IMR-90 (cell line): ENCODE measurements at regions not wholly inside any gene's neighbourhood (a gene's known extent, or its start where the extent isn't known, plus 50 kb on each side); places are given as distances from the start of the nearest gene placed in this dataset.

Experiments used
- ATAC-seq: fragments of 200-7000 bp; cut with Tn5 transposase; 2 replicates; pipeline ENCODE4 v1.9.1; 2020; ENCODE audit warnings: low read depth, mild to moderate bottlenecking, moderate library complexity
- BruUV-seq: library from RNA; stranded (reverse); fragments of 400-500 nt; replicated peaks from 2 replicates; lab custom pipeline; 2021; lab: Mats Ljungman, UMichigan
- CTCF ChIA-PET: fragments of 300-600 bp; formaldehyde crosslinking; extraction: SDS; loops from one replicate; lab custom pipeline; 2021; ENCODE audit warnings: antibody characterized with exemption; lab: Yijun Ruan, JAX
- POLR2A ChIA-PET: fragments of 300-600 bp; sonication (Branson Sonifier 250); formaldehyde crosslinking; loops from one replicate; lab custom pipeline; 2022; ENCODE audit warnings: antibody characterized with exemption; ENCODE audit not compliant: unreplicated experiment; lab: Charles Lee
- DNase-seq: peaks from one replicate; pipeline ENCODE4 v3.0.0; 2013
- H2AFZ ChIP-seq: replicated peaks from 2 replicates; pipeline ENCODE3; 2013; ENCODE audit warnings: low read length, mild to moderate bottlenecking; ENCODE audit not compliant: poor library complexity
- H2AK5ac ChIP-seq: 2 replicates; pipeline ENCODE4 v1.6.1; 2013; ENCODE audit warnings: low read depth, low read length, inconsistent platforms
- H2AK9ac ChIP-seq: replicated peaks from 2 replicates; pipeline ENCODE3; 2013; ENCODE audit warnings: mild to moderate bottlenecking, low read depth, low read length, moderate library complexity; ENCODE audit not compliant: poor library complexity
- H2BK120ac ChIP-seq: 2 replicates; pipeline ENCODE4 v1.6.1; 2013; ENCODE audit warnings: low read depth, low read length, inconsistent platforms
- H2BK15ac ChIP-seq: 3 replicates; pipeline ENCODE4 v1.6.1; 2013; ENCODE audit warnings: low read depth, low read length, inconsistent platforms
- H2BK20ac ChIP-seq: 2 replicates; pipeline ENCODE4 v1.6.1; 2013; ENCODE audit warnings: low read depth, mild to moderate bottlenecking, inconsistent platforms, low read length, moderate library complexity
- H2BK5ac ChIP-seq: 2 replicates; pipeline ENCODE4 v1.6.1; 2013; ENCODE audit warnings: mild to moderate bottlenecking, low read depth, low read length, inconsistent platforms; ENCODE audit not compliant: poor library complexity, severe bottlenecking
- H3K14ac ChIP-seq: replicated peaks from 2 replicates; pipeline ENCODE4 v1.6.1; 2013; ENCODE audit warnings: low read depth, low read length, inconsistent platforms
- H3K18ac ChIP-seq: 2 replicates; pipeline ENCODE4 v1.6.1; 2013; ENCODE audit warnings: low read depth, low read length, control low read depth
- H3K23ac ChIP-seq: 2 replicates; pipeline ENCODE4 v1.6.1; 2013; ENCODE audit warnings: low read depth, low read length, inconsistent platforms
- H3K27ac ChIP-seq: 2 replicates; pipeline ENCODE4 v1.5.1; 2013; ENCODE audit warnings: mild to moderate bottlenecking, control low read depth, low read length; ENCODE audit not compliant: insufficient read depth
- H3K27me3 ChIP-seq: 2 replicates; pipeline ENCODE4 v1.6.1; 2013; ENCODE audit warnings: low read length; ENCODE audit not compliant: control insufficient read depth, insufficient read depth
- H3K36me3 ChIP-seq: 2 replicates; pipeline ENCODE4 v1.6.1; 2013; ENCODE audit warnings: low read length, mixed read lengths; ENCODE audit not compliant: control insufficient read depth, insufficient read depth
- H3K4ac ChIP-seq: 2 replicates; pipeline ENCODE4 v1.6.1; 2013; ENCODE audit warnings: low read depth, low read length, inconsistent platforms
- H3K4me1 ChIP-seq: 2 replicates; pipeline ENCODE4 v1.6.1; 2013; ENCODE audit warnings: low read length, mixed read lengths; ENCODE audit not compliant: control insufficient read depth, insufficient read depth
- H3K4me2 ChIP-seq: 2 replicates; pipeline ENCODE4 v1.6.1; 2013; ENCODE audit warnings: low read depth, mild to moderate bottlenecking, control low read depth, low read length, moderate library complexity
- H3K4me3 ChIP-seq: 2 replicates; pipeline ENCODE4 v1.5.1; 2013; ENCODE audit warnings: low read depth, mild to moderate bottlenecking, control low read depth, low read length, moderate library complexity; ENCODE audit not compliant: insufficient read depth
- H3K56ac ChIP-seq: 2 replicates; pipeline ENCODE4 v1.6.1; 2013; ENCODE audit warnings: low read length, inconsistent platforms; ENCODE audit not compliant: insufficient read depth; ENCODE audit errors: extremely low read depth
- H3K79me1 ChIP-seq, 2 experiments: 2 replicates each; pipeline ENCODE4 v1.6.1; 2013; ENCODE audit warnings: low read length in 2 of 2, inconsistent platforms in 1 of 2, low read depth in 1 of 2
- H3K9ac ChIP-seq: 2 replicates; pipeline ENCODE4 v1.6.1; 2013; ENCODE audit warnings: low read depth, low read length, control low read depth
- H3K9me1 ChIP-seq: 2 replicates; pipeline ENCODE4 v1.6.1; 2013; ENCODE audit warnings: low read length, inconsistent platforms; ENCODE audit not compliant: insufficient read depth
- H3K9me3 ChIP-seq: 2 replicates; pipeline ENCODE4 v1.6.1; 2013; ENCODE audit warnings: low read length; ENCODE audit not compliant: control insufficient read depth, insufficient read depth
- H4K20me1 ChIP-seq: 2 replicates; pipeline ENCODE4 v1.6.1; 2013; ENCODE audit warnings: low read length, inconsistent platforms; ENCODE audit not compliant: insufficient read depth
- H4K5ac ChIP-seq: 2 replicates; pipeline ENCODE4 v1.6.1; 2013; ENCODE audit warnings: mild to moderate bottlenecking, low read depth, low read length, control low read depth
- H4K8ac ChIP-seq, 2 experiments: 2 replicates each; pipeline ENCODE4 v1.6.1; 2013; ENCODE audit warnings: low read depth in 2 of 2, low read length in 2 of 2, control low read depth in 1 of 2, inconsistent platforms in 1 of 2
- H4K91ac ChIP-seq: 2 replicates; pipeline ENCODE4 v1.6.1; 2013; ENCODE audit warnings: low read depth, low read length, inconsistent platforms; ENCODE audit not compliant: insufficient read depth
- BHLHE40 ChIP-seq: fragments of 150-350 bp; IDR thresholded peaks from 2 replicates; pipeline ENCODE4 v1.6.1; 2016; ENCODE audit warnings: mild to moderate bottlenecking, low read depth, low read length
- CEBPB ChIP-seq: IDR thresholded peaks from 2 replicates; pipeline ENCODE4 v1.6.1; 2012; ENCODE audit warnings: low read depth, low read length, improper control_type of control experiment
- CHD1 ChIP-seq: IDR thresholded peaks from 2 replicates; pipeline ENCODE4 v1.6.1; 2012; ENCODE audit warnings: low read depth, low read length, improper control_type of control experiment
- CTCF ChIP-seq: conservative IDR thresholded peaks from 2 replicates; pipeline ENCODE4 v1.5.1; 2012; ENCODE audit warnings: mild to moderate bottlenecking, low read depth, low read length, improper control_type of control experiment
- FOS ChIP-seq: fragments of 150-350 bp; IDR thresholded peaks from 2 replicates; pipeline ENCODE4 v1.6.1; 2016; ENCODE audit warnings: low read depth, low read length
- MAFK ChIP-seq: IDR thresholded peaks from 2 replicates; pipeline ENCODE4 v1.6.1; 2012; ENCODE audit warnings: low read depth, low read length, improper control_type of control experiment
- MAZ ChIP-seq: IDR thresholded peaks from 2 replicates; pipeline ENCODE4 v1.6.1; 2012; ENCODE audit warnings: low read depth, mild to moderate bottlenecking, low read length, improper control_type of control experiment, moderate library complexity, borderline replicate concordance
- MXI1 ChIP-seq: IDR thresholded peaks from 2 replicates; pipeline ENCODE4 v1.6.1; 2012; ENCODE audit warnings: low read depth, mild to moderate bottlenecking, low read length, moderate library complexity, borderline replicate concordance
- NFE2L2 ChIP-seq: fragments of 150-350 bp; IDR thresholded peaks from 2 replicates; pipeline ENCODE4 v1.6.1; 2016; ENCODE audit warnings: low read depth, mild to moderate bottlenecking, low read length
- POLR2A ChIP-seq: IDR thresholded peaks from 2 replicates; pipeline ENCODE4 v1.6.1; 2012; ENCODE audit warnings: mild to moderate bottlenecking, low read depth, low read length
- RAD21 ChIP-seq: IDR thresholded peaks from 2 replicates; pipeline ENCODE4 v1.6.1; 2012; ENCODE audit warnings: low read length, improper control_type of control experiment
- RCOR1 ChIP-seq: IDR thresholded peaks from 2 replicates; pipeline ENCODE4 v1.6.1; 2012; ENCODE audit warnings: mild to moderate bottlenecking, low read length, improper control_type of control experiment; ENCODE audit not compliant: insufficient replicate concordance
- RFX5 ChIP-seq: IDR thresholded peaks from 2 replicates; pipeline ENCODE4 v1.8.0; 2012; ENCODE audit warnings: low read depth, mild to moderate bottlenecking, low read length, moderate library complexity
- SMC3 ChIP-seq: fragments of 150-350 bp; IDR thresholded peaks from 2 replicates; pipeline ENCODE4 v1.6.1; 2016; ENCODE audit warnings: low read depth, mild to moderate bottlenecking, antibody characterized with exemption, low read length, moderate library complexity
- dilution Hi-C: fragments of 300-500 bp; cut with HindIII; formaldehyde crosslinking; loops from one replicate; pipeline ENCODE4 v1.14.3; 2018; ENCODE audit warnings: low sequenced_read_pairs; ENCODE audit not compliant: unreplicated experiment
- in situ Hi-C: fragments of 300-500 bp; cut with MboI; formaldehyde crosslinking; loops from 3 replicates; pipeline ENCODE4 v1.14.3; 2019; ENCODE audit warnings: low sequenced_read_pairs, inconsistent platforms, mixed read lengths
- intact Hi-C: fragments of 100-400 bp; cut with micrococcal nuclease; formaldehyde crosslinking; loops from 2 replicates; pipeline ENCODE4 v1.10.0; 2022
- TF ChIP-seq, protein P1 (sequence below): fragments of 150-350 bp; IDR thresholded peaks from 2 replicates; pipeline ENCODE4 v1.6.1; 2016; ENCODE audit warnings: low read depth, mild to moderate bottlenecking, low read length, moderate library complexity, borderline replicate concordance
- TF ChIP-seq, protein P2 (sequence below): fragments of 150-350 bp; IDR thresholded peaks from 2 replicates; pipeline ENCODE4 v1.6.1; 2017; ENCODE audit warnings: mild to moderate bottlenecking, antibody characterized with exemption, low read length, low read depth

DNA sequence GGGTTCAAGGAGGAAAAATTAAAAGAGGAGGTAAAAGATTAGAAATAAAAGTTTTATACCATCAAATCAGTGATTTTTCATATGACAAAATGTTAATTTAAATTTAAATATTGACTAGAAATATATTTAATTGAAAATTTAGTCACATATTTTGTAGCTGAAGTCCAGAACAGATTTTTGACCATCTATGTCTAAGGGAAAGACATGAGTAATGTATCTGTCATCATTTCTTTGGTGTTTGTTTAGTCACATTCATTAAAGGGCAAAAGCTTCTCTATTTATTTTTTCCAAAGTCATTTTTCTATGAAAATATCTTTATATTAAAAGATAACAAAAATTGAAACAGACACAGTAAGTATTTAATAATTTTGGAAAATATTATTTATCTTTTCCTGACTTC is 252.0 kb upstream of the ISL1 start:
- Histone ChIP-seq H4K5ac (no peak overlapping the region), H4K91ac (no peak overlapping the region), H3K18ac (no peak overlapping the region), H3K27ac (no peak overlapping the region), H2BK5ac (no peak overlapping the region), H2AK9ac (no peak overlapping the region), H3K23ac (no peak overlapping the region), H3K9ac (no peak overlapping the region), H3K4ac (no peak overlapping the region), H4K20me1 (no peaks in the 10 kb centered on the region), H2BK120ac (no peak overlapping the region), H2AK5ac (no peak overlapping the region), H3K36me3 (no peaks in the 10 kb centered on the region), H3K79me1 (no peaks in the 10 kb centered on the region), H2AFZ (no peak overlapping the region), H3K9me1 (no peaks in the 10 kb centered on the region), H3K27me3 (no peaks in the 10 kb centered on the region), H4K8ac (no peak overlapping the region), H3K56ac (no peak overlapping the region), H3K4me2 (no peak overlapping the region), H3K9me3 (no peaks in the 10 kb centered on the region), H2BK15ac (no peak overlapping the region), H2BK20ac (no peak overlapping the region), H3K14ac (no peak overlapping the region), H3K4me1 (no peaks in the 10 kb centered on the region), H3K4me3 (no peak overlapping the region)
- dilution Hi-C loops: no loop called here
- POLR2A ChIA-PET: no interaction called here
- CTCF ChIA-PET: no interaction called here
- no peak for DNase-seq
- in situ Hi-C loops: no loop called here
- BruUV-seq: no TSS peak
- intact Hi-C loops: no loop called here
- ATAC-seq: no peak
- TF ChIP-seq RAD21 (no peak), FOS (no peak), NFE2L2 (no peak), MAZ (no peak), CTCF (no peak), BHLHE40 (no peak), SMC3 (no peak), MAFK (no peak), CEBPB (no peak), RCOR1 (no peak), MXI1 (no peak), RFX5 (no peak), POLR2A (no peak), CHD1 (no peak)
- TF ChIP-seq, protein P1, sequence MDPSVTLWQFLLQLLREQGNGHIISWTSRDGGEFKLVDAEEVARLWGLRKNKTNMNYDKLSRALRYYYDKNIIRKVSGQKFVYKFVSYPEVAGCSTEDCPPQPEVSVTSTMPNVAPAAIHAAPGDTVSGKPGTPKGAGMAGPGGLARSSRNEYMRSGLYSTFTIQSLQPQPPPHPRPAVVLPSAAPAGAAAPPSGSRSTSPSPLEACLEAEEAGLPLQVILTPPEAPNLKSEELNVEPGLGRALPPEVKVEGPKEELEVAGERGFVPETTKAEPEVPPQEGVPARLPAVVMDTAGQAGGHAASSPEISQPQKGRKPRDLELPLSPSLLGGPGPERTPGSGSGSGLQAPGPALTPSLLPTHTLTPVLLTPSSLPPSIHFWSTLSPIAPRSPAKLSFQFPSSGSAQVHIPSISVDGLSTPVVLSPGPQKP: no peak
- TF ChIP-seq, protein P2, sequence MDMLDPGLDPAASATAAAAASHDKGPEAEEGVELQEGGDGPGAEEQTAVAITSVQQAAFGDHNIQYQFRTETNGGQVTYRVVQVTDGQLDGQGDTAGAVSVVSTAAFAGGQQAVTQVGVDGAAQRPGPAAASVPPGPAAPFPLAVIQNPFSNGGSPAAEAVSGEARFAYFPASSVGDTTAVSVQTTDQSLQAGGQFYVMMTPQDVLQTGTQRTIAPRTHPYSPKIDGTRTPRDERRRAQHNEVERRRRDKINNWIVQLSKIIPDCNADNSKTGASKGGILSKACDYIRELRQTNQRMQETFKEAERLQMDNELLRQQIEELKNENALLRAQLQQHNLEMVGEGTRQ: no peak
